ENCODE measurements at regions not wholly inside any gene's neighbourhood (a gene's known extent, or its start where the extent isn't known, plus 50 kb on each side); places are given as distances from the start of the nearest gene placed in this dataset.

- H3K4me3 ChIP-seq (ENCODE audit: low read depth, low read length, poor library complexity, severe bottlenecking), result no peak overlapping the region
Observed at GRCh38 chr3:18843983-18844382, 304.3 kb upstream of the KCNH8 start.

GRCh38 chr3:18843188-18843587 lies 305.1 kb upstream of the KCNH8 start:
- no TSS peak for BruUV-seq (replicated peaks)
- Histone ChIP-seq H2AFZ (ENCODE audit: low read length) (peak overlapping the region; percentile 78; the same call in 1 of the 2 replicates), H3K4me1 (ENCODE audit: insufficient read depth, low read length, poor library complexity, severe bottlenecking) (peaks cover 23% of the 10 kb centered on the region), H3K9me3 (ENCODE audit: low read length) (no peaks in the 10 kb centered on the region), H3K4me3 (ENCODE audit: low read depth, low read length, poor library complexity, severe bottlenecking) (no peak overlapping the region), H3K79me2 (ENCODE audit: insufficient read depth, low read depth, low read length) (no peaks in the 10 kb centered on the region), H3K36me3 (ENCODE audit: insufficient read depth, low read length) (no peaks in the 10 kb centered on the region), H4K20me1 (ENCODE audit: insufficient read depth, low read length) (no peaks in the 10 kb centered on the region), H3K27ac (ENCODE audit: low read depth, low read length, poor library complexity, severe bottlenecking) (no peak overlapping the region), H3K4me2 (ENCODE audit: low read length) (no peak overlapping the region), H3K9me2 (ENCODE audit: insufficient read depth, low read length) (no peaks in the 10 kb centered on the region)
- POLR2A ChIA-PET, result interaction anchor here (0.9 to 1.4 kb wide), 4 partner anchors 9 to 147 kb away, joined by 3 to 4 read pairs (median 4); no protein-coding TSS in a partner anchor
- TF ChIP-seq CTCF (conservative IDR thresholded peaks at IDR 0.05; ENCODE audit: low read length), result no peak
- TF ChIP-seq EZH2phosphoT487 (IDR thresholded peaks at IDR 0.05; ENCODE audit: borderline replicate concordance, low read depth, low read length), result no peak
- CTCF ChIA-PET (ENCODE audit: unreplicated experiment), result no interaction called here
- intact Hi-C loops (cut with micrococcal nuclease; ENCODE audit: unreplicated experiment), result no loop called here
- no peak for DNase-seq (ENCODE audit: low spot score)

More at GRCh38 chr3:18843983-18844382, 304.3 kb upstream of the KCNH8 start:
- Histone ChIP-seq H3K36me3 (ENCODE audit: insufficient read depth, low read length) (no peaks in the 10 kb centered on the region), H3K9me2 (ENCODE audit: insufficient read depth, low read length) (no peaks in the 10 kb centered on the region), H3K79me2 (ENCODE audit: insufficient read depth, low read depth, low read length) (no peaks in the 10 kb centered on the region), H3K27ac (ENCODE audit: low read depth, low read length, poor library complexity, severe bottlenecking) (no peak overlapping the region), H3K4me1 (ENCODE audit: insufficient read depth, low read length, poor library complexity, severe bottlenecking) (peaks cover 23% of the 10 kb centered on the region), H3K4me2 (ENCODE audit: low read length) (peak overlapping the region; percentile 45), H2AFZ (ENCODE audit: low read length) (peak overlapping the region; percentile 78), H3K9me3 (ENCODE audit: low read length) (no peaks in the 10 kb centered on the region), H4K20me1 (ENCODE audit: insufficient read depth, low read length) (no peaks in the 10 kb centered on the region)
- BruUV-seq (replicated peaks), result no TSS peak
- no peak for DNase-seq (ENCODE audit: low spot score)
- CTCF ChIA-PET (ENCODE audit: unreplicated experiment), result no interaction called here
- intact Hi-C loops (cut with micrococcal nuclease; ENCODE audit: unreplicated experiment), result no loop called here
- POLR2A ChIA-PET, result interaction anchor here (1.1 kb wide), 1 partner anchor 146 kb away, joined by 4 read pairs; no protein-coding TSS in a partner anchor
- TF ChIP-seq EZH2phosphoT487 (IDR thresholded peaks at IDR 0.05; ENCODE audit: borderline replicate concordance, low read depth, low read length) (no peak), CTCF (conservative IDR thresholded peaks at IDR 0.05; ENCODE audit: low read length) (no peak)

- BruUV-seq (replicated peaks), result no TSS peak
- Histone ChIP-seq H3K36me3 (ENCODE audit: insufficient read depth, low read length) (no peaks in the 10 kb centered on the region), H4K20me1 (ENCODE audit: insufficient read depth, low read length) (no peaks in the 10 kb centered on the region), H2AFZ (ENCODE audit: low read length) (peak overlapping the region; percentile 27; the same call in 1 of the 2 replicates), H3K4me1 (ENCODE audit: insufficient read depth, low read length, poor library complexity, severe bottlenecking) (peaks cover 29% of the 10 kb centered on the region), H3K4me2 (ENCODE audit: low read length) (no peak overlapping the region), H3K9me3 (ENCODE audit: low read length) (no peaks in the 10 kb centered on the region), H3K4me3 (ENCODE audit: low read depth, low read length, poor library complexity, severe bottlenecking) (no peak overlapping the region), H3K9me2 (ENCODE audit: insufficient read depth, low read length) (no peaks in the 10 kb centered on the region), H3K79me2 (ENCODE audit: insufficient read depth, low read depth, low read length) (no peaks in the 10 kb centered on the region), H3K27ac (ENCODE audit: low read depth, low read length, poor library complexity, severe bottlenecking) (no peak overlapping the region)
- TF ChIP-seq EZH2phosphoT487 (IDR thresholded peaks at IDR 0.05; ENCODE audit: borderline replicate concordance, low read depth, low read length) (no peak), CTCF (conservative IDR thresholded peaks at IDR 0.05; ENCODE audit: low read length) (no peak)
- ChIA-PET CTCF (ENCODE audit: unreplicated experiment) (no interaction called here), POLR2A (interaction anchor here (0.7 to 1.4 kb wide), 8 partner anchors 8 to 572 kb away, joined by 3 to 6 read pairs (median 3); no protein-coding TSS in a partner anchor)
- intact Hi-C loops (cut with micrococcal nuclease; ENCODE audit: unreplicated experiment), result no loop called here
- no peak for DNase-seq (ENCODE audit: low spot score)
Observed at GRCh38 chr3:18841422-18842343, 306.6 kb upstream of the KCNH8 start.

Measured in OCI-LY7 (cell line).